ENCODE measurements at regions not wholly inside any gene's neighbourhood (a gene's known extent, or its start where the extent isn't known, plus 50 kb on each side); places are given as distances from the start of the nearest gene placed in this dataset.

- TF ChIP-seq ATF1 (CRISPR knock-in tag; IDR thresholded peaks at IDR 0.05) (no peak), CTCF (IDR thresholded peaks at IDR 0.05) (no peak), ARID4B (CRISPR knock-in tag; IDR thresholded peaks at IDR 0.05; ENCODE audit: borderline replicate concordance) (no peak), FOXK1 (CRISPR knock-in tag; IDR thresholded peaks at IDR 0.05) (no peak), NR2C2 (CRISPR knock-in tag; IDR thresholded peaks at IDR 0.05) (no peak), ATF3 (CRISPR knock-in tag; conservative IDR thresholded peaks at IDR 0.05) (no peak), ELF4 (CRISPR knock-in tag; IDR thresholded peaks at IDR 0.05; ENCODE audit: low read depth) (no peak), IRF2 (CRISPR knock-in tag; IDR thresholded peaks at IDR 0.05; ENCODE audit: borderline replicate concordance, low read depth) (no peak), TEAD4 (CRISPR knock-in tag; IDR thresholded peaks at IDR 0.05) (no peak), USF1 (CRISPR knock-in tag; IDR thresholded peaks at IDR 0.05) (no peak)
- TF ChIP-seq, protein P1, sequence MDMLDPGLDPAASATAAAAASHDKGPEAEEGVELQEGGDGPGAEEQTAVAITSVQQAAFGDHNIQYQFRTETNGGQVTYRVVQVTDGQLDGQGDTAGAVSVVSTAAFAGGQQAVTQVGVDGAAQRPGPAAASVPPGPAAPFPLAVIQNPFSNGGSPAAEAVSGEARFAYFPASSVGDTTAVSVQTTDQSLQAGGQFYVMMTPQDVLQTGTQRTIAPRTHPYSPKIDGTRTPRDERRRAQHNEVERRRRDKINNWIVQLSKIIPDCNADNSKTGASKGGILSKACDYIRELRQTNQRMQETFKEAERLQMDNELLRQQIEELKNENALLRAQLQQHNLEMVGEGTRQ (CRISPR knock-in tag; IDR thresholded peaks at IDR 0.05) = no peak
Measured at GRCh38 chr5:85249204-85249603, 864.5 kb upstream of the EDIL3 start.
